ENCODE measurements at regions not wholly inside any gene's neighbourhood (a gene's known extent, or its start where the extent isn't known, plus 50 kb on each side); places are given as distances from the start of the nearest gene placed in this dataset.
A peak's percentile ranks its signal among the peaks of the same experiment; 100 is the strongest.

DNA sequence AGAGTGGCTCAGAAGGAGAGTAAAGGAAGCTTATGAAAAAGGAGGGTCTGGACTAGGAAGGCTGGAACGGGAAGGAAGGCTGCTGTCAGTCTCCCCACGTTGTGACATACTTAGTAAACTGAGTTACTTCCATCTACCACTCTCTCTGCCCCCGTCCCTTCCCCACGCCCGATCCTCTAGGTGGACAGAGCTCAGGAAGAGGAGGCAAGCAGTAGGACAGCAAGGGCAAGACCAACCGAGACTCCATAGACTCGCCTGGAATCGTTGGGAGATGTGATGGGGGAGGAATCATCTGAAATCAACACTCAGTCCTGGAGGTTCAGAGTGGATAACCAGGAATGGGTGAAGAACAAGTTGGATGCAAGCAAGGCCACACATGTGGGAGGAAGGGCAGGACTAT lies 240.7 kb downstream of the BUD13 start:
- no peak for DNase-seq (ENCODE audit: low spot score)

DNA sequence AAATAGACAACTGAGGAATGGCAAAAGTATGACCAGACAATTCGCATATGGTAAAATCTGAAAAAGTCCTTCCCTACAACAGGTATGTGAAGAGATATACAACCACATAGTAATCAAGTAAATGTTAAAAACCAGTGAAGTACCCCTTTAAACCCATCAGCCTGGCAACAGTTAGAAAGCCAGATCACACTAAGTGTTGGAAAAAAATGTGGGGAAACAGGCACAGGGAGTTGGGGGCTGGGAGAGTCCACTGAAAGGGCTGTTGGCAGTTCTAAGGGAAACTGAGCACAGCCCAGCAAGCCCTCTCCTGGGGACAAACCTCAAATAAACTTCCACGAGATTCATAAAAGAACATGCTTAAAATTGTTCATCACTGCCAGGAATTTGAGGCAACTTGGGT lies 242.1 kb downstream of the BUD13 start:
- no peak for DNase-seq (ENCODE audit: low spot score)

GRCh38 chr11:116529271-116529670 lies 243.5 kb downstream of the BUD13 start:
- DNase-seq (ENCODE audit: low spot score) = no peak

- no peak for DNase-seq (ENCODE audit: low spot score)
These were observed 245.4 kb downstream of the BUD13 start for GRCh38 chr11:116527180-116527991.

- DNase-seq (ENCODE audit: low spot score) = no peak
These were observed 246.8 kb downstream of the BUD13 start for GRCh38 chr11:116525961-116526495.

DNA sequence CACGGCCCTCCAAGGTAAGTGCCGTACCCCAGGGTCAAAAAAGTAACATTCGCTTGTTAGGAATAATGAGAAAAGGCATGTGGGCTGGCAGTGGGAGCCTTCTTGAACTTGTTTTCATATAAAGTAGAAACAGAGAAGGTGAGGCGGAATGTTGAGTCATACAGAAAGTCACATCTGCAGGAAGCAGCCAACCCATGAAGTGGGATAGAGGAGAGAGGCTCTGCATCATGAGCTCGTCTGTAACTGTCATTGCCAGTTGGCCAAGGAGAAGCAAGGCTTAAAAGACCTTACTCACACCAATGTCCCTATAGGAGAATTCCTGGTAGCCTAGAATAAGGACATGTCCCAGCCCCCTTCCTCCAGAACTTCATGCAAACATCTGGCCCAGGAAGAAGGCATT lies 253.3 kb downstream of the BUD13 start:
- no peak for DNase-seq (ENCODE audit: low spot score)

DNA sequence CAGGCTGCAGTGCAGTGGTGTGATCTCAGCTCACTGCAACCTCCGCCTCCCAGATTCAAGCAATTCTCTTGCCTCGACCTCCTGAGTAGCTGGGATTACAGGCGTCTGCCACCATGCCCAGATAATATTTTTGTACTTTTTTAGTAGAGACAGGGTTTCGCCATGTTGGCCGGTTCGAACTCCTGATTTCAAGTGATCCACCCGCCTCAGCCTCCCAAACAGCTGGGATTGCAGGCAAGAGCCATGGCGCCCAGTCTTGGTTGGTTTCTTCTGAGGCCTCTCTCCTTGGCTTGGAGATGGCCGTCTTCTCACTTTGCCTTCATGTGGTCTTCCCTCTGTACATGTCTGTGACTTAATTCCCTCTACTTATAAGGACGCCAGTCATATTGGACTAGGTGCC lies 254.6 kb downstream of the BUD13 start:
- DNase-seq (ENCODE audit: low spot score) = no peak

DNA sequence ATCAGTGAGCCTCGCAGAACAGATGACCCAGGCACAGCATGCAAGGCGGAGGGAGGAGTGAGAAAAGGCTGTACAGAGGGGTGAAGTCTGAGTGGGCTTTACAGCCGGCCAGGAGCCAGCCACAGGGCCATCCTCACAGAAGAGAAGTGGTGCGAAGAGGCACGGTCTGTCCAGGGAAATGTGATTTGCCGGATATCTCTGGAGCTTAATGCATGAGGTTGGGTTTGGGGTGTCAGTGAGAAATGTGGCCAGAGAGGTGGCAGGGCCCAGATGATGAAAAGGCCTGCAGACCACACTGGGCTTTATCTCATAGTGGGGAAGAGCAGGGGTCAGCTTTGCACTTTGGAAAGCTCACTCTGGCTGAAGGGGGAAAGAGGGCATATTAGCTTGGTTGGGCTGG lies 255.2 kb downstream of the BUD13 start:
- no peak for DNase-seq (ENCODE audit: low spot score)

DNA sequence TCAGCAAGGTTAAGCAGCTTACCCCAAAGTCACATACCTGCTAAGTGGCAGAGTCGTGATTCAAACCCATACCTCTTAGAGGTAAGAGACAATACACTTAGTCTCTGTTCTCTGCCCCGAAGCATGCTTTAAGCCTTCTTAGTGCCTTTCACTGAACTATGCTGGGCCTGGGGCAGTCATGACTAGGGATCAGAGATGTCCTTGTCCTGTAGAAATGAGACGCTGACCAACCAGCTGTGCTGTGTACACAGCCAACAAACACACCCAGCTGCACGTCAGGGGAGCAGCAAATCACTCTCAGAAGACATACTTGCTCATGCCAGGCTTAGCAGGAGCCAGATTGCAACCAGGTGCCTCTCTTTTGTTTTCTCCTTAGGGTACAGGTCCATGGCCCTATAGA lies 255.7 kb downstream of the BUD13 start:
- DNase-seq (ENCODE audit: low spot score) = no peak

- no peak for DNase-seq (ENCODE audit: low spot score)
These were observed 257.1 kb downstream of the BUD13 start for GRCh38 chr11:116515664-116516184.

GRCh38 chr11:116513894-116514293 lies 258.9 kb downstream of the BUD13 start:
- peak; percentile 23 for DNase-seq (ENCODE audit: low spot score)

- no peak for DNase-seq (ENCODE audit: low spot score)
These were observed 259.4 kb downstream of the BUD13 start for GRCh38 chr11:116513278-116513823.

- DNase-seq (ENCODE audit: low spot score) = no peak
These were observed 259.9 kb downstream of the BUD13 start for GRCh38 chr11:116512841-116513240.

DNA sequence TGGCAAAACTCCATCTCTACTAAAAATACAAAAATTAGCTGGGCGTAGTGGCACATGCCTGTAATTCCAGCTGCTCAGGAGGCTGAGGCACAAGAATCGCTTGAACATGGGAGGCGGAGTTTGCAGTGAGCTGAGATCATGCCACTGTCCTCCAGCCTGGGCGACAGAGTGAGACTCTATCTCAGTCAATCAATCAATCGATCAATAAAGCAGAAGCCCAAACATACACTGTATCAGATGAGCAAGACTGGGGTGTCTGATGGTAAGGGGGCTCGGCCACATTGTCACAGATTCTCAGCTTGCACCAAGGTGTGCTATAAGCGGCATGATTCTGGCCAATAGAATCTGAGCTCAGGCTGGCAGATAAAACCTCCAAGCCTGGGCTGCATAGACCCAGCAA lies 261.1 kb downstream of the BUD13 start:
- no peak for DNase-seq (ENCODE audit: low spot score)

GRCh38 chr11:116510886-116511650 lies 261.7 kb downstream of the BUD13 start:
- no peak for DNase-seq (ENCODE audit: low spot score)

DNA sequence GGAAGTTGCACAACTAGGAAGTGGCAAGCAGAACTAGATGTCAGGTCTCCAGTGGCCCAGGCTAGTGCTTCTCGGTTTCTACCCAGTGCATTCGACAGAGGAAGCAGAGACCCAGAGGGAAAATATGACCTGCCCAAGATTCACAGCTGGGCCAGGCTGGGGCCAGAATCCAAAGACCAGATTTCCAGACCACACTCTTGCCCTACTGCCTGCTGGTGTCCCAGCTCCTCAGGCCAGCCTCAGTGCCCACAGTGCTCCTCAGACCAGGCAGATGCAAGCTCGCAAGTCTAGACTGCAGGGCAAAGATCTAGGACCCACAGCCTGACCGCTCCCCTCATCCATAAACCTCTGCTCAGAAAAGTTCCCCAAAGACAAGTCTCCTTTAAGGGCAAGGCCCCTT lies 262.6 kb downstream of the BUD13 start:
- DNase-seq (ENCODE audit: low spot score) = no peak

- DNase-seq (ENCODE audit: low spot score) = no peak
These were observed 263.2 kb downstream of the BUD13 start for GRCh38 chr11:116509551-116509950.

DNA sequence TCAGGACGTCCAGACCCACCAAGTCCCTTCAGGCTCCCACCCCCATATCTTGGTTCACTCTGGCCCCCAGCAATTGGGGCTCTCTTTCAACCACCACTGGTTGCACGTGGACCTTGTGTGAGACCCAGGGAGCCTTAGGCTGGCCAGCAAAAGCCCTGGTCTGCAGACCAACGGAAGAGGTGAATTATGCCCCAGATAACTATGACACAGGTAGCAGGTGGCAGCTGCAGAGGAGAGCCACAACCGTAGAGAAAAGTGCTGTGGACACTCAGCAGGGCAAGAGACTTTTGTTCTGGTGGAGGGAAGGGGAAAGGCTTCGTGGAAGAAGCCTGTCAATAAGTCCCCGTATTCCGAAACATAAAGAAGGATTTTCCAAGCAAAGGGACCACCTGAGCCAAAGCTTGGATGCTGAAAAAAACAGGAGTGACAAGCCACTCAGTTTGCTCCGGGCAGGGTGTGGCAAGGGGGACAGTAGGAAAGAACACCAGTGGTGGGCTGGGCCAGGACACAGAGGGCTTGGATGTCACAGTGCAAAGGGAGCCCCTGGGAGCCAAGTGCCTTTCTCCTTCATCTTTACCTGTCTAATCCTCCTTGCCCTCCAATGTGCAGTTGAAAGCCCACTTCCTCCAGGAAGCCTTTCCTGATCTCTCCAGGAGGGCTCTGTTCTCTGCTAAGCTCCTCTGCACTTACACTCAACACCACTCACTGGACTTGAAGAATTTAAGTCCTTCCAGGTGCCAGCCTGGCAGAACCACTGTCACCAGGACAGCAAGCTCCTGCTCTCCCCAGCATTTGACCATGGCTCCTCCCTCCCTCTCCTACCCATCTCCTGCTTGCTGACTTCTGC lies 264.7 kb downstream of the BUD13 start:
- no peak for DNase-seq (ENCODE audit: low spot score)

GRCh38 chr11:116507016-116507415 lies 265.8 kb downstream of the BUD13 start:
- DNase-seq (ENCODE audit: low spot score) = no peak

GRCh38 chr11:116506263-116506825 lies 266.4 kb downstream of the BUD13 start:
- no peak for DNase-seq (ENCODE audit: low spot score)

Measured in LoVo (cell line).